Activated CD4-positive, alpha-beta T cell treated with anti-CD3 and anti-CD28 coated beads, Interleukin-2, Interleukin-4, amounts not matched to agents 100 ng/mL and 50 ng/mL, durations not matched to agents 16 hours and 8 hours (primary cell): ENCODE measurements at regions not wholly inside any gene's neighbourhood (a gene's known extent, or its start where the extent isn't known, plus 50 kb on each side); places are given as distances from the start of the nearest gene placed in this dataset.

ENCODE experiments used
- DNase-seq: peaks from one replicate; pipeline ENCODE4 v3.0.0-alpha.2; 2020; ENCODE audit warnings: low spot score

GRCh38 chr16:85376292-85377095, 236.6 kb upstream of the GSE1 start:
- no peak for DNase-seq

- DNase-seq, result no peak
Measured at GRCh38 chr16:85377388-85378144, 235.6 kb upstream of the GSE1 start.

GRCh38 chr16:85378145-85379040, 234.7 kb upstream of the GSE1 start:
- DNase-seq, result no peak

GRCh38 chr16:85379041-85380001, 233.8 kb upstream of the GSE1 start:
- no peak for DNase-seq

- no peak for DNase-seq
Measured at GRCh38 chr16:85380002-85380395, 233.1 kb upstream of the GSE1 start.

GRCh38 chr16:85380905-85381737, 232.0 kb upstream of the GSE1 start:
- no peak for DNase-seq

- no peak for DNase-seq
Measured at GRCh38 chr16:85381738-85382592, 231.2 kb upstream of the GSE1 start.

GRCh38 chr16:85382717-85383118, 230.4 kb upstream of the GSE1 start:
- DNase-seq, result no peak

- no peak for DNase-seq
Measured at GRCh38 chr16:85383836-85384832, 229.0 kb upstream of the GSE1 start.

- no peak for DNase-seq
Measured at GRCh38 chr16:85384833-85385462, 228.2 kb upstream of the GSE1 start.

GRCh38 chr16:85385463-85386331, 227.4 kb upstream of the GSE1 start:
- no peak for DNase-seq

GRCh38 chr16:85386467-85387170, 226.5 kb upstream of the GSE1 start:
- DNase-seq, result no peak

- no peak for DNase-seq
Measured at GRCh38 chr16:85387171-85387507, 226.0 kb upstream of the GSE1 start.

GRCh38 chr16:85387731-85388295, 225.3 kb upstream of the GSE1 start:
- DNase-seq, result no peak

GRCh38 chr16:85389679-85390470, 223.2 kb upstream of the GSE1 start:
- no peak for DNase-seq
